ENCODE measurements at regions not wholly inside any gene's neighbourhood (a gene's known extent, or its start where the extent isn't known, plus 50 kb on each side); places are given as distances from the start of the nearest gene placed in this dataset.

- no peak for TF ChIP-seq EZH2 (IDR thresholded peaks at IDR 0.05; ENCODE audit: insufficient read depth, poor library complexity, severe bottlenecking)
- TF ChIP-seq EZH2phosphoT487 (IDR thresholded peaks at IDR 0.05; ENCODE audit: insufficient read depth, low read depth): no peak
- WGBS, 2 experiments (ENCODE audit: low coverage in 1 of 2, low lambda C conversion rate in 2 of 2, missing lambda C conversion rate in 2 of 2): 93 to 98% methylated on average over 2 of the region's 2 CpGs
- no peaks in the 10 kb centered on the region for H3K27me3 ChIP-seq (replicated peaks; ENCODE audit: insufficient read depth)
- H3K9me2 ChIP-seq (ENCODE audit: insufficient read depth): 0 out of 2 replicates have a peak, but pooled peaks cover 3% of the 10 kb centered on the region
- no peak overlapping the region for H3K4me3 ChIP-seq
- in situ Hi-C loops (cut with MboI): no loop called here
- DNase-seq: no peak
- no peak overlapping the region for H3K9ac ChIP-seq
- no peaks in the 10 kb centered on the region for H3K9me3 ChIP-seq (ENCODE audit: low read depth)
- no peaks in the 10 kb centered on the region for H3K79me2 ChIP-seq (ENCODE audit: insufficient read depth)
- no peaks in the 10 kb centered on the region for H3K36me3 ChIP-seq (ENCODE audit: low read depth)
- no peak overlapping the region for H2AFZ ChIP-seq
- no peak overlapping the region for H3K4me2 ChIP-seq (ENCODE audit: unreplicated experiment)
- H3K4me1 ChIP-seq (ENCODE audit: insufficient read depth): peaks cover 25% of the 10 kb centered on the region
- no peak overlapping the region for H3K27ac ChIP-seq
- H4K20me1 ChIP-seq (ENCODE audit: insufficient read depth): no peaks in the 10 kb centered on the region
- H3F3A ChIP-seq (ENCODE audit: insufficient read depth): peaks cover 8% of the 10 kb centered on the region
Measured at GRCh38 chr7:46286356-46286755, 365.3 kb upstream of the IGFBP3 start.

- 0 out of 2 replicates have a peak, but pooled peaks cover 6% of the 10 kb centered on the region for H3F3A ChIP-seq (ENCODE audit: insufficient read depth)
- H3K79me2 ChIP-seq (ENCODE audit: insufficient read depth): no peaks in the 10 kb centered on the region
- H2AFZ ChIP-seq: no peak overlapping the region
- DNase-seq: no peak
- H3K4me1 ChIP-seq (ENCODE audit: insufficient read depth): peaks cover 20% of the 10 kb centered on the region
- WGBS, 2 experiments (ENCODE audit: low coverage in 1 of 2, low lambda C conversion rate in 2 of 2, missing lambda C conversion rate in 2 of 2): 0% methylated on average over 1 of the region's 1 CpG
- H3K9me2 ChIP-seq (ENCODE audit: insufficient read depth): 0 out of 2 replicates have a peak, but pooled peaks cover 3% of the 10 kb centered on the region
- no peak overlapping the region for H3K4me3 ChIP-seq
- no peaks in the 10 kb centered on the region for H3K9me3 ChIP-seq (ENCODE audit: low read depth)
- no peak for TF ChIP-seq EZH2 (IDR thresholded peaks at IDR 0.05; ENCODE audit: insufficient read depth, poor library complexity, severe bottlenecking)
- TF ChIP-seq EZH2phosphoT487 (IDR thresholded peaks at IDR 0.05; ENCODE audit: insufficient read depth, low read depth): no peak
- H3K4me2 ChIP-seq (ENCODE audit: unreplicated experiment): no peak overlapping the region
- H3K27ac ChIP-seq: no peak overlapping the region
- no peaks in the 10 kb centered on the region for H4K20me1 ChIP-seq (ENCODE audit: insufficient read depth)
- H3K36me3 ChIP-seq (ENCODE audit: low read depth): no peaks in the 10 kb centered on the region
- no peaks in the 10 kb centered on the region for H3K27me3 ChIP-seq (replicated peaks; ENCODE audit: insufficient read depth)
- in situ Hi-C loops (cut with MboI): no loop called here
- H3K9ac ChIP-seq: no peak overlapping the region
Measured at GRCh38 chr7:46285878-46286277, 364.8 kb upstream of the IGFBP3 start.

- H2AFZ ChIP-seq: no peak overlapping the region
- no peak overlapping the region for H3K4me2 ChIP-seq (ENCODE audit: unreplicated experiment)
- no peak for DNase-seq
- no peak for TF ChIP-seq EZH2 (IDR thresholded peaks at IDR 0.05; ENCODE audit: insufficient read depth, poor library complexity, severe bottlenecking)
- no peak for TF ChIP-seq EZH2phosphoT487 (IDR thresholded peaks at IDR 0.05; ENCODE audit: insufficient read depth, low read depth)
- H3K4me1 ChIP-seq (ENCODE audit: insufficient read depth): peaks cover 5% of the 10 kb centered on the region
- 94 to 95% methylated on average over 7 of the region's 7 CpGs for WGBS, 2 experiments (ENCODE audit: low coverage in 1 of 2, low lambda C conversion rate in 2 of 2, missing lambda C conversion rate in 2 of 2)
- H3K27me3 ChIP-seq (replicated peaks; ENCODE audit: insufficient read depth): no peaks in the 10 kb centered on the region
- no peaks in the 10 kb centered on the region for H3K9me3 ChIP-seq (ENCODE audit: low read depth)
- H3K36me3 ChIP-seq (ENCODE audit: low read depth): no peaks in the 10 kb centered on the region
- no peak overlapping the region for H3K4me3 ChIP-seq
- no peaks in the 10 kb centered on the region for H3K79me2 ChIP-seq (ENCODE audit: insufficient read depth)
- no peaks in the 10 kb centered on the region for H3F3A ChIP-seq (ENCODE audit: insufficient read depth)
- in situ Hi-C loops (cut with MboI): no loop called here
- H3K27ac ChIP-seq: no peak overlapping the region
- no peaks in the 10 kb centered on the region for H4K20me1 ChIP-seq (ENCODE audit: insufficient read depth)
- H3K9ac ChIP-seq: no peak overlapping the region
- 0 out of 2 replicates have a peak, but pooled peaks cover 3% of the 10 kb centered on the region for H3K9me2 ChIP-seq (ENCODE audit: insufficient read depth)
Measured at GRCh38 chr7:46283852-46284251, 362.8 kb upstream of the IGFBP3 start.

GRCh38 chr7:46282155-46282554, 361.1 kb upstream of the IGFBP3 start:
- no peak overlapping the region for H3K4me2 ChIP-seq (ENCODE audit: unreplicated experiment)
- DNase-seq: no peak
- H3K36me3 ChIP-seq (ENCODE audit: low read depth): no peaks in the 10 kb centered on the region
- 0 out of 2 replicates have a peak, but pooled peaks cover 3% of the 10 kb centered on the region for H3K9me2 ChIP-seq (ENCODE audit: insufficient read depth)
- no peak overlapping the region for H3K4me3 ChIP-seq
- no peaks in the 10 kb centered on the region for H3K4me1 ChIP-seq (ENCODE audit: insufficient read depth)
- no peak overlapping the region for H2AFZ ChIP-seq
- no peaks in the 10 kb centered on the region for H3K27me3 ChIP-seq (replicated peaks; ENCODE audit: insufficient read depth)
- no peaks in the 10 kb centered on the region for H4K20me1 ChIP-seq (ENCODE audit: insufficient read depth)
- no peaks in the 10 kb centered on the region for H3K9me3 ChIP-seq (ENCODE audit: low read depth)
- no peak for TF ChIP-seq EZH2 (IDR thresholded peaks at IDR 0.05; ENCODE audit: insufficient read depth, poor library complexity, severe bottlenecking)
- no peak overlapping the region for H3K27ac ChIP-seq
- H3F3A ChIP-seq (ENCODE audit: insufficient read depth): no peaks in the 10 kb centered on the region
- in situ Hi-C loops (cut with MboI): no loop called here
- H3K9ac ChIP-seq: no peak overlapping the region
- no peaks in the 10 kb centered on the region for H3K79me2 ChIP-seq (ENCODE audit: insufficient read depth)
- WGBS, 2 experiments (ENCODE audit: low coverage in 1 of 2, low lambda C conversion rate in 2 of 2, missing lambda C conversion rate in 2 of 2): 95 to 100% methylated on average over 1 of the region's 1 CpG

- H3K4me1 ChIP-seq (ENCODE audit: insufficient read depth): no peaks in the 10 kb centered on the region
- no peak overlapping the region for H3K27ac ChIP-seq
- 0 out of 2 replicates have a peak, but pooled peaks cover 3% of the 10 kb centered on the region for H3K9me2 ChIP-seq (ENCODE audit: insufficient read depth)
- no peak overlapping the region for H3K4me3 ChIP-seq
- DNase-seq: no peak
- in situ Hi-C loops (cut with MboI): no loop called here
- H3F3A ChIP-seq (ENCODE audit: insufficient read depth): no peaks in the 10 kb centered on the region
- TF ChIP-seq EZH2 (IDR thresholded peaks at IDR 0.05; ENCODE audit: insufficient read depth, poor library complexity, severe bottlenecking) (no peak), EZH2phosphoT487 (IDR thresholded peaks at IDR 0.05; ENCODE audit: insufficient read depth, low read depth) (no peak)
- no peak overlapping the region for H2AFZ ChIP-seq
- no peaks in the 10 kb centered on the region for H3K9me3 ChIP-seq (ENCODE audit: low read depth)
- H3K9ac ChIP-seq: no peak overlapping the region
- no peaks in the 10 kb centered on the region for H3K79me2 ChIP-seq (ENCODE audit: insufficient read depth)
- no peaks in the 10 kb centered on the region for H4K20me1 ChIP-seq (ENCODE audit: insufficient read depth)
- no peak overlapping the region for H3K4me2 ChIP-seq (ENCODE audit: unreplicated experiment)
- WGBS, 2 experiments (ENCODE audit: low coverage in 1 of 2, low lambda C conversion rate in 2 of 2, missing lambda C conversion rate in 2 of 2): 72 to 77% methylated on average over 2 of the region's 2 CpGs
- no peaks in the 10 kb centered on the region for H3K27me3 ChIP-seq (replicated peaks; ENCODE audit: insufficient read depth)
- no peaks in the 10 kb centered on the region for H3K36me3 ChIP-seq (ENCODE audit: low read depth)
Measured at GRCh38 chr7:46281071-46281470, 360.0 kb upstream of the IGFBP3 start.

Measured in GM23248 (cell line).